Mesendoderm (in vitro differentiated cells): ENCODE measurements at regions not wholly inside any gene's neighbourhood (a gene's known extent, or its start where the extent isn't known, plus 50 kb on each side); places are given as distances from the start of the nearest gene placed in this dataset.

ENCODE experiments used
- DNase-seq: peaks from one replicate; pipeline ENCODE4 v3.0.0; 2013
- H2AK5ac ChIP-seq: 2 replicates; pipeline ENCODE4 v1.6.1; 2013; ENCODE audit warnings: low read length, inconsistent platforms
- H2BK120ac ChIP-seq: 2 replicates; pipeline ENCODE4 v1.6.1; 2013; ENCODE audit warnings: low read depth, mild to moderate bottlenecking, low read length, moderate library complexity, mixed read lengths
- H2BK15ac ChIP-seq: replicated peaks from 2 replicates; pipeline ENCODE4 v1.6.1; 2013; ENCODE audit warnings: low read depth, mild to moderate bottlenecking, moderate library complexity
- H2BK5ac ChIP-seq: 2 replicates; pipeline ENCODE4 v1.6.1; 2013; ENCODE audit warnings: low read length, inconsistent platforms
- H3K18ac ChIP-seq: 2 replicates; pipeline ENCODE4 v1.6.1; 2013; ENCODE audit warnings: mild to moderate bottlenecking, low read length, mixed read lengths
- H3K23ac ChIP-seq: one replicate; pipeline ENCODE4 v1.6.1; 2013; ENCODE audit warnings: low read length
- H3K27ac ChIP-seq: 2 replicates; pipeline ENCODE4 v1.5.1; 2013; ENCODE audit warnings: low read depth, mild to moderate bottlenecking, inconsistent platforms, low read length, moderate library complexity
- H3K27me3 ChIP-seq: 2 replicates; pipeline ENCODE4 v1.6.1; 2013; ENCODE audit warnings: low read length, control low read depth, mild to moderate bottlenecking, inconsistent platforms; ENCODE audit not compliant: insufficient read depth, poor library complexity
- H3K36me3 ChIP-seq: 2 replicates; pipeline ENCODE4 v1.6.1; 2013; ENCODE audit warnings: low read length, inconsistent platforms; ENCODE audit not compliant: control insufficient read depth, insufficient read depth
- H3K4ac ChIP-seq: one replicate; pipeline ENCODE4 v1.6.1; 2013; ENCODE audit warnings: low read depth, mild to moderate bottlenecking, low read length, moderate library complexity
- H3K4me1 ChIP-seq: 2 replicates; pipeline ENCODE4 v1.6.1; 2013; ENCODE audit warnings: low read depth, low read length, inconsistent platforms; ENCODE audit not compliant: control insufficient read depth
- H3K4me2 ChIP-seq: 2 replicates; pipeline ENCODE4 v1.6.1; 2013; ENCODE audit warnings: low read length
- H3K4me3 ChIP-seq: 2 replicates; pipeline ENCODE4 v1.5.1; 2013; ENCODE audit warnings: mild to moderate bottlenecking, low read length
- H3K56ac ChIP-seq: one replicate; pipeline ENCODE4 v1.6.1; 2013; ENCODE audit warnings: low read length
- H3K79me1 ChIP-seq: 2 replicates; pipeline ENCODE4 v1.6.1; 2013; ENCODE audit warnings: low read length, inconsistent platforms
- H3K79me2 ChIP-seq: 2 replicates; pipeline ENCODE4 v1.6.1; 2013; ENCODE audit warnings: mild to moderate bottlenecking, low read length; ENCODE audit not compliant: control insufficient read depth, insufficient read depth
- H3K9ac ChIP-seq: 2 replicates; pipeline ENCODE4 v1.6.1; 2013; ENCODE audit warnings: low read length, inconsistent platforms
- H4K5ac ChIP-seq: one replicate; pipeline ENCODE4 v1.6.1; 2013; ENCODE audit warnings: low read length
- H4K8ac ChIP-seq: one replicate; pipeline ENCODE4 v1.6.1; 2013; ENCODE audit warnings: low read depth, mild to moderate bottlenecking, control low read depth, low read length, moderate library complexity
- WGBS: extraction: QIAGEN DNeasy Blood & Tissue Kit; methylation state at CpG from one replicate; pipeline ENCODE4 v1.1.7; 2013; ENCODE audit warnings: low lambda C conversion rate, missing lambda C conversion rate; ENCODE audit not compliant: insufficient coverage; ENCODE audit errors: extremely low coverage; 5-methylcytosine and 5-hydroxymethylcytosine counted together

DNA sequence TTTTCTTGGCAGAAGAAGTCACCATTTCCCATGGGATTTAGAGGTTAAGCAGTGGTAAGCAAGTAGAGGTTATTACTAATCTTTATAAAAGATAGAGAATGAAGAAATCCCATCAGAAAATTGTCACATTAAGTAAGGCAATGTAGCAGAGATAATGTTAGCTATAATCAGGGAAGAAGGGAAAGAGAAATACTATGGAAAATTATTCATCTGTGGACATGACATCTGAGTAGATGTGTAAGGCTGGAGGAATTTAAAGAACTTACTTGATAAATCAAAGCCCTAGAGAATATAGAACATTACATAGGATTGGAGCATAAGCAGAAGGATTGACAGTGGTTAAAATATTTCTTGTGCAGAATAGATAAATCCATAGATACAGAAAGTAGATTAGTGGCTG, 553.1 kb upstream of the CBLB start:
- Histone ChIP-seq H3K36me3 (no peaks in the 10 kb centered on the region), H3K79me2 (no peaks in the 10 kb centered on the region), H3K23ac (no peak overlapping the region), H3K27ac (no peak overlapping the region), H3K4ac (no peak overlapping the region), H3K18ac (no peak overlapping the region), H3K4me2 (no peak overlapping the region), H3K4me3 (no peak overlapping the region), H2BK5ac (no peak overlapping the region), H3K56ac (no peak overlapping the region), H3K79me1 (no peaks in the 10 kb centered on the region), H3K4me1 (no peaks in the 10 kb centered on the region), H2AK5ac (no peak overlapping the region), H3K27me3 (no peaks in the 10 kb centered on the region), H3K9ac (no peak overlapping the region), H2BK15ac (no peak overlapping the region), H4K8ac (no peak overlapping the region), H2BK120ac (no peak overlapping the region), H4K5ac (no peak overlapping the region)
- DNase-seq, result no peak

DNA sequence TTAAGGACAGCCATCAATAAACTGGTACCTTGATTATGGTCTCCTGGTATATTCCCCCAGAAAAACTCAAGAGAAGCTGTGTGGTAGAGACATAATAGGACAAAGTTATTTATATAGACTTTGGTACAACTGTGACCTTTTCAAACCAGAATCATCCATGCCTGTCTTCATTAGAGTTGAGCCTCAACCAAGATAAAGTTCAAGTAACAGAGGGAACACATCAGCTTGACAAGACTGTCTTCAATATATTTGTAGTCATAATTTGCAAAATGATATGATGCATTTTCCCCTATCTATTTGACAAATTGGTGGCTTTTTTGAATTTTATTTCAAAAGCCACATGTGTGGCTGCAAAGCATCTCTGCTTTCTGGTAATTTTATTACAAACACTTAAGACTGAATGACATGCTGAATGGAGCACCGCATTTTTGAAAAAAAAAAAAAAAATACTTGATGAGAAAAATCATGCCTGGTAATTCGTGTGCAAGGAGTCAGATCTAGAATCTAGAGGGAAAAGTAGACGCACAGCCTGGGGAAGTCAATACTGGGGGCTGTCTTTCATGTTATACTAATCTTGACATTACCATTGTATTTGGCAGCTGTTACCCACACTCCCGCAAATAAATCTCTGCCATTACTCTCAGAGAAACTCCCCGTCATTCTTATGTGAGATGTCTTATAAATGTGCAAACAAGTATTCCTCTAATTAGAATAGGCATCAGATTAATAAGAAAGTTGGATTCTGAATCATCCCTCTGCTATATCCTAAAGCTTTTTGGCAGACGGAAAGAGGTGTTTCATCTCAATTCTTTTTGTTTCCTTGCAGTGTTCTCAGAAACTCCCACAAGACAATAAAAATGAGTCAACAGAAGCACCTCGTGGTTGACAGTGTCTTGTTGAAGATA, 554.8 kb upstream of the CBLB start:
- H3K79me1 ChIP-seq, result no peaks in the 10 kb centered on the region
- no peak overlapping the region for H2BK15ac ChIP-seq
- no peaks in the 10 kb centered on the region for H3K27me3 ChIP-seq
- H3K4me3 ChIP-seq, result no peak overlapping the region
- H3K56ac ChIP-seq, result no peak overlapping the region
- no peak for DNase-seq
- H2BK120ac ChIP-seq, result no peak overlapping the region
- no peaks in the 10 kb centered on the region for H3K4me1 ChIP-seq
- H3K4ac ChIP-seq, result no peak overlapping the region
- no peak overlapping the region for H3K23ac ChIP-seq
- H4K8ac ChIP-seq, result no peak overlapping the region
- no CpG with 5 or more reads among the region's 7 CpGs for WGBS
- H4K5ac ChIP-seq, result no peak overlapping the region
- no peak overlapping the region for H2AK5ac ChIP-seq
- H2BK5ac ChIP-seq, result no peak overlapping the region
- H3K36me3 ChIP-seq, result no peaks in the 10 kb centered on the region
- no peak overlapping the region for H3K9ac ChIP-seq
- H3K79me2 ChIP-seq, result no peaks in the 10 kb centered on the region
- no peak overlapping the region for H3K27ac ChIP-seq
- H3K18ac ChIP-seq, result no peak overlapping the region
- no peak overlapping the region for H3K4me2 ChIP-seq

DNA sequence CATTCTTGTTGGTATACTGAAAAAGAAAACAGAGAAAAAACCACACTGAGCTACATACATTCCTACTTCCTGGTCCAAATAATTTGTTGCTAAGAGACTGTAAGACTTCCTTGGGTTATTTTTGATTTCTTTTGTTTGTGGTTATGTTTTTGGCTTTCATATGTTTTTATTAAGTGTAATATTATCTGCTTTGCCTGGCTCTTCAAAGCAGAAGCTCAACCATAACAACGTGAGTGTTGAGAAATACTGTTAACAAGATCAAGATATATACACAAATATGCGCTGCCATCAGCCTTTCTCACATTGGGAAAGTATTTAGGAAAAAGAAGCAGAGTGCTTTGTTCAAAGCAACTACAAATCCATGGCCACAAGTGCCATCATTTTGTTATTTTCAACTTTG, 556.2 kb upstream of the CBLB start:
- H3K79me1 ChIP-seq, result no peaks in the 10 kb centered on the region
- H4K5ac ChIP-seq, result no peak overlapping the region
- no peak overlapping the region for H3K4ac ChIP-seq
- no peak overlapping the region for H2AK5ac ChIP-seq
- no peaks in the 10 kb centered on the region for H3K79me2 ChIP-seq
- H3K9ac ChIP-seq, result no peak overlapping the region
- no peak overlapping the region for H2BK120ac ChIP-seq
- H3K4me2 ChIP-seq, result no peak overlapping the region
- no peak for DNase-seq
- whole genome bisulfite sequencing, result no CpG with 5 or more reads among the region's 2 CpGs
- H3K36me3 ChIP-seq, result no peaks in the 10 kb centered on the region
- no peaks in the 10 kb centered on the region for H3K4me1 ChIP-seq
- H2BK5ac ChIP-seq, result no peak overlapping the region
- H2BK15ac ChIP-seq, result no peak overlapping the region
- no peak overlapping the region for H3K18ac ChIP-seq
- H3K27me3 ChIP-seq, result no peaks in the 10 kb centered on the region
- H3K56ac ChIP-seq, result no peak overlapping the region
- no peak overlapping the region for H3K27ac ChIP-seq
- H3K4me3 ChIP-seq, result no peak overlapping the region
- H4K8ac ChIP-seq, result no peak overlapping the region
- no peak overlapping the region for H3K23ac ChIP-seq

DNA sequence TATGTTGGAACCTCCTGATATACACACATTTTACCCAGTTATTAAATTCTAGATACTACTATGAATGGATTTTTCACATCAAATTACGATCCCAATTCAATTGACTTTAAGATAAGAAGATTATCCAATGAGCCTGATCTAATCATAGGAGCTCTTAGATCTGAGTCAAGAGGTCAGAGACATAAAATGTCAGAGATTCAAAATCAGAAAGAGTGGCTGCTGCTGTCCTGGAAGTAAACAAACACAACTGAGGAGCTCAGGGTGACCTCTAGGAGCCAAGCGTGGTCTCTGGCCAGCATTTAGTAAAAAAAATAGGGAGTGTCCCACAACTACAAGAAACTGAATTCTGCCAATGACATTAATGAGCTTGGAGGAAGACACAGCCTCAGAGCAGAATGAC, 557.1 kb upstream of the CBLB start:
- H3K36me3 ChIP-seq, result no peaks in the 10 kb centered on the region
- no peak overlapping the region for H3K4me2 ChIP-seq
- no peaks in the 10 kb centered on the region for H3K79me2 ChIP-seq
- H3K9ac ChIP-seq, result no peak overlapping the region
- no peak overlapping the region for H2BK120ac ChIP-seq
- H3K79me1 ChIP-seq, result no peaks in the 10 kb centered on the region
- H3K4me1 ChIP-seq, result no peaks in the 10 kb centered on the region
- no peak for DNase-seq
- H3K27me3 ChIP-seq, result no peaks in the 10 kb centered on the region
- H3K56ac ChIP-seq, result no peak overlapping the region
- H4K8ac ChIP-seq, result no peak overlapping the region
- H3K4ac ChIP-seq, result no peak overlapping the region
- no peak overlapping the region for H2BK15ac ChIP-seq
- H3K18ac ChIP-seq, result no peak overlapping the region
- no peak overlapping the region for H3K23ac ChIP-seq
- H4K5ac ChIP-seq, result no peak overlapping the region
- H3K27ac ChIP-seq, result no peak overlapping the region
- no peak overlapping the region for H3K4me3 ChIP-seq
- no peak overlapping the region for H2BK5ac ChIP-seq
- WGBS, result no CpG with 5 or more reads among the region's 2 CpGs
- no peak overlapping the region for H2AK5ac ChIP-seq

DNA sequence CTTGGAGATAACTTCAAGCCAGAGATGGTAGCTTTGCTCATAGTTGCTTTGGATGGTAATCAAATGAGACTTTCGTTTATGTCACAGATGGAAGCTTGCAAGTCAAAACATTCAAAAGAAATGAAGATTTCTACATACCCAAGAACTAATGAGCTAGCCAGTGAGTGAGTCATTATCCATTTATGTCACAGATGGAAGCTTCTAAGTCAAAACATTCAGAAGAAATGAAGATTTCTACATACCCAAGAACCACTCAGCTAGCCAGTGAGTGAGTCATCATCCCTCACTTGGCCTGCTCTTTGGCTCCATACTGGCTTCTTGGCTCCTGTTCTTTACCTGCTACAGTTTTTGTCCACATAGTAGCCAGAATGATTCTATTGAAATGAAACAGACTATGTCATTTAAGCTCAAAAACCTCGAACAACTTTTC, 559.8 kb upstream of the CBLB start:
- Histone ChIP-seq H3K56ac (no peak overlapping the region), H3K9ac (no peak overlapping the region), H3K4me3 (no peak overlapping the region), H3K4ac (no peak overlapping the region), H2AK5ac (no peak overlapping the region), H2BK15ac (no peak overlapping the region), H3K4me2 (no peak overlapping the region), H2BK120ac (no peak overlapping the region), H3K27ac (no peak overlapping the region), H2BK5ac (no peak overlapping the region), H3K79me1 (no peaks in the 10 kb centered on the region), H3K27me3 (no peaks in the 10 kb centered on the region), H3K23ac (no peak overlapping the region), H3K4me1 (no peaks in the 10 kb centered on the region), H4K5ac (no peak overlapping the region), H4K8ac (no peak overlapping the region), H3K18ac (no peak overlapping the region), H3K79me2 (no peaks in the 10 kb centered on the region), H3K36me3 (no peaks in the 10 kb centered on the region)
- WGBS, result no CpG with 5 or more reads among the region's 2 CpGs
- DNase-seq, result peak; percentile 37

DNA sequence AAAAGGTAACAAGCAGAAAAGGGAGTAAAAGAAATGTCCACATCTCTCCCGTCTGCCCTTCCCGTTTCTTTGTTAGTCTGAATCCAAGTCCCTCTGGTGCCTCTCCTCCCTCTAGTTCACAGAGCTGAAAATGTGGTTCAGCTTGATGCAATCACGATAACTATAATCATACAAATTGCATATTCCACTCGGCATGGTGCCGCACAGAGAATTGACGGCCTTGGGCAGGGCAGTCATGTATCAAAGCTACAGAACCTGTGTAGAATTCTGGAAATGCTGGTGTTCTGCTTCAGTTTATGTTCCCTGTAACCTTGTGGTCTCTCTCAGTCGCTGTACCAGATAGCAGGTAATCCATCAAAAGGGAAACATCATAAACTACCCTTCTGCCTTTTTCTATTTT, 562.9 kb upstream of the CBLB start:
- Histone ChIP-seq H3K9ac (no peak overlapping the region), H4K5ac (no peak overlapping the region), H2AK5ac (no peak overlapping the region), H3K4ac (no peak overlapping the region), H3K4me2 (no peak overlapping the region), H3K79me1 (no peaks in the 10 kb centered on the region), H2BK15ac (no peak overlapping the region), H3K18ac (no peak overlapping the region), H2BK120ac (no peak overlapping the region), H3K4me1 (no peaks in the 10 kb centered on the region), H2BK5ac (no peak overlapping the region), H3K4me3 (no peak overlapping the region), H4K8ac (no peak overlapping the region), H3K27ac (no peak overlapping the region), H3K23ac (no peak overlapping the region), H3K56ac (no peak overlapping the region), H3K27me3 (no peaks in the 10 kb centered on the region), H3K79me2 (no peaks in the 10 kb centered on the region), H3K36me3 (no peaks in the 10 kb centered on the region)
- no peak for DNase-seq
- WGBS, result no CpG with 5 or more reads among the region's 7 CpGs
